Mammary epithelial cell (primary cell): ENCODE measurements at regions not wholly inside any gene's neighbourhood (a gene's known extent, or its start where the extent isn't known, plus 50 kb on each side); places are given as distances from the start of the nearest gene placed in this dataset.

Experiments
- EZH2 ChIP-seq: IDR thresholded peaks from 2 replicates; pipeline ENCODE4 v1.6.1; 2012; ENCODE audit warnings: low read length, inconsistent platforms, borderline replicate concordance
- TF ChIP-seq, protein P1 (sequence below), 2 donors: IDR thresholded peaks in 1 of 2; conservative IDR thresholded peaks in 1 of 2; 2 replicates each; pipeline ENCODE4 v1.5.1; 2011 to 2012; ENCODE audit warnings: inconsistent platforms in 2 of 2, low read length in 2 of 2, mild to moderate bottlenecking in 2 of 2, control low read depth in 1 of 2, low read depth in 1 of 2; ENCODE audit not compliant: insufficient read depth in 1 of 2; ENCODE audit errors: extremely low read depth in 1 of 2

DNA sequence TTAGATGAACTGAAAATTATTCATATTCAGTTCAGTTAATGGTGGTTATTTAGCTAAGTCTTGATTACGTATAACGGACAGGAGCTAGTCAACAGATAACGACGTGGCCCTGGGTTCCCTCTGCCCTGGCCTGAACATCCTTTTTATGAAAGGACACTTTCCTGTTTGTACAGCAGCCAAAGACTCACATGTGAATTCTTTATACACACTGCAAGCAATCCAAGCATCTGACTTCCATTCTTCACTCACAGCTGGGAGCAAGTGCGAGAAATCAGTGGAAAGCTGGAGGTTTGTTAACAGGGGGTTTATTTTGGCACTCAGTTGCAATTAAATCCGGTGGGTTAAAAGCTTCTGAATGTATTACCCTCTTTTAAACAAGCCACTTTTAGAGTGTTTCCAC is 148.1 kb upstream of the GDF10 start:
- TF ChIP-seq EZH2: no peak
- TF ChIP-seq, protein P1, sequence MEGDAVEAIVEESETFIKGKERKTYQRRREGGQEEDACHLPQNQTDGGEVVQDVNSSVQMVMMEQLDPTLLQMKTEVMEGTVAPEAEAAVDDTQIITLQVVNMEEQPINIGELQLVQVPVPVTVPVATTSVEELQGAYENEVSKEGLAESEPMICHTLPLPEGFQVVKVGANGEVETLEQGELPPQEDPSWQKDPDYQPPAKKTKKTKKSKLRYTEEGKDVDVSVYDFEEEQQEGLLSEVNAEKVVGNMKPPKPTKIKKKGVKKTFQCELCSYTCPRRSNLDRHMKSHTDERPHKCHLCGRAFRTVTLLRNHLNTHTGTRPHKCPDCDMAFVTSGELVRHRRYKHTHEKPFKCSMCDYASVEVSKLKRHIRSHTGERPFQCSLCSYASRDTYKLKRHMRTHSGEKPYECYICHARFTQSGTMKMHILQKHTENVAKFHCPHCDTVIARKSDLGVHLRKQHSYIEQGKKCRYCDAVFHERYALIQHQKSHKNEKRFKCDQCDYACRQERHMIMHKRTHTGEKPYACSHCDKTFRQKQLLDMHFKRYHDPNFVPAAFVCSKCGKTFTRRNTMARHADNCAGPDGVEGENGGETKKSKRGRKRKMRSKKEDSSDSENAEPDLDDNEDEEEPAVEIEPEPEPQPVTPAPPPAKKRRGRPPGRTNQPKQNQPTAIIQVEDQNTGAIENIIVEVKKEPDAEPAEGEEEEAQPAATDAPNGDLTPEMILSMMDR (conservative IDR thresholded peaks at IDR 0.05 in 1 of 2, IDR thresholded peaks at IDR 0.05 in 1 of 2; ENCODE audit: extremely low read depth in 1 of 2, insufficient read depth in 1 of 2, low read depth in 1 of 2, low read length in 2 of 2): no peak
